Ammon's horn (tissue), 1 donor: ENCODE measurements at regions not wholly inside any gene's neighbourhood (a gene's known extent, or its start where the extent isn't known, plus 50 kb on each side); places are given as distances from the start of the nearest gene placed in this dataset.
"Not testable (repeated sequence)": the region's sequence is repeated elsewhere in the genome, so short reads cannot be mapped to it uniquely, and the experiment has no call there.

Experiments
- DNase-seq: peaks from one replicate; pipeline ENCODE4 v3.0.0-alpha.2; 2016; ENCODE audit warnings: low spot score

DNA sequence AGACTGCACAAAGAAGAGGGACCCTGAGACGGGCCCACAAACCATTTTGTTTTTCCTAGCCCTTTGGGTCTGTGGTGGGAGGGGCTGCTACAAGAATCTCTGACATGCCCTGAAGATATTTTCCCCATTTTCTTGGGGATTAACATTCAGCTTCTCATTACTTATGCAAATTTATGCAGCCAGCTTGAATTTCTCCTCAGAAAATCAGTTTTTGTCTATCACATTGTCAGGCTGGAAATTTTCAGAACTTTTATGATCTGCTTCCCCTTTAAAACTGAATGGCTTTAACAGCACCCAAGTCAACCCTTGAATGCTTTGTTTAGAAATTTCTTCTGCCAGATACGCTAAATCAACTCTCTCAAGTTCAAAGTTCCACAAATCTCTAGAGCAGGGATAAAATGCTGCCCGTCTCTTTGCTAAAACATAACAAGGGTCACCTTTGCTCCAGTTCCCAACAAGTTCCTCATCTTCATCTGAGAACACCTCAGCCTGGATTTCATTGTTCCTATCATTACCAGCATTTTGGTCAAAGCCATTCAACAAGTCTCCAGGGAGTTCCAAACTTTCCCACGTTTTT, 560.0 kb upstream of the KCND2 start:
- no peak for DNase-seq

DNA sequence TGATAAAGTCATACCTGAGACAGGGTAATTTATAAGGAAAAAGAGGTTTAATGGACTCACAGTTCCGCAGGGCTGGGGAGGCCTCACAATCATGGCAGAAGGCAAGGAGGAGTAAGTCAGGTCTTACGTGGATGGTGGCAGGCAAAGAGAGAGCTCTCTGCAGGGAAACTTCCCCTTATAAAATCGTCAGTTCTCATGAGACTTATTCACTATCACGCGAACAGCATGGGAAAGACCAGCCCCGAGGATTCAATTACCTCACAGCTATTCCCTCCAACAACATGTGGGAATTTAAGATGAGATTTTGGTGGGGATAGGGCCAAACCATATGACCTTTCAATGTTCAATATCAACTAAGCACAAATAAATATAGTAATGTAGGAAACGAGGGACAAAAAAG, 559.4 kb upstream of the KCND2 start:
- no peak for DNase-seq

- no peak for DNase-seq
Measured at GRCh38 chr7:119720541-119720940, 552.4 kb upstream of the KCND2 start.

DNA sequence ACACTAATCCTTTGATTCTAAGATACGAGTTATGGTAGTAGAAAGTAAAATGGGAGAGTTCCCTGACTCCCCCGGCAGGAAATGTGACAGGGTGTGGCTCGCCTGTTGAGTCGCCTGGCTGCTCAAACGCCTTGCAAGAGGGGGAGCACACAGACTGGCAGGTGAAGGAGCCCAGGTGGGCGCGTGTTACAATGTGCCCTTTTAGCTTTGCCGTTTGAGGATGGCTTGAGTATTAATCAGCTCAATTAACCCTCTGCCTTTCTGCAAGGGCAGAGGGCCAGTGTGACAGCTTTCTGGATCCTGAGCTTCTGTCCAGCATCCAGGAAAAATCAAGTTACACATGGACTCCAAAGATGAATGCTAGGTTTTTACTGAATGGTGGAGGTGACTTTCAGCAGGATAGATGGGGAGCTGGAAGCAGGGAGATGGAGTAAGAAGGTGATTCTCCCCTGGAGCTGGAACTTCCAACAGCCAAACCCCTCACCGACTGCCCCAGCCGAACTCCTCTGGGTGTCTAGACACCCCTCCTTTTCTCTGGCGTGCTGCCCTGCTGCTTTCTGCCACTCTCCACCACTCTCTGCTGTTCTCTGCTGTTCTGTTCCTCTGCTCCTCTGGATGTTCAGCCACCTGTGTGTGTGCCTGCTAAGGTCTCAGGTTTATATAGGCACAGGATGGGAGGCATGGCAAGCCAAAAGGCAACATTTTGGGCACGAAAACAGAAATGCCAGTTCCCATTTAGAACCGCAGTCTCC, 548.8 kb upstream of the KCND2 start:
- DNase-seq, result no peak

DNA sequence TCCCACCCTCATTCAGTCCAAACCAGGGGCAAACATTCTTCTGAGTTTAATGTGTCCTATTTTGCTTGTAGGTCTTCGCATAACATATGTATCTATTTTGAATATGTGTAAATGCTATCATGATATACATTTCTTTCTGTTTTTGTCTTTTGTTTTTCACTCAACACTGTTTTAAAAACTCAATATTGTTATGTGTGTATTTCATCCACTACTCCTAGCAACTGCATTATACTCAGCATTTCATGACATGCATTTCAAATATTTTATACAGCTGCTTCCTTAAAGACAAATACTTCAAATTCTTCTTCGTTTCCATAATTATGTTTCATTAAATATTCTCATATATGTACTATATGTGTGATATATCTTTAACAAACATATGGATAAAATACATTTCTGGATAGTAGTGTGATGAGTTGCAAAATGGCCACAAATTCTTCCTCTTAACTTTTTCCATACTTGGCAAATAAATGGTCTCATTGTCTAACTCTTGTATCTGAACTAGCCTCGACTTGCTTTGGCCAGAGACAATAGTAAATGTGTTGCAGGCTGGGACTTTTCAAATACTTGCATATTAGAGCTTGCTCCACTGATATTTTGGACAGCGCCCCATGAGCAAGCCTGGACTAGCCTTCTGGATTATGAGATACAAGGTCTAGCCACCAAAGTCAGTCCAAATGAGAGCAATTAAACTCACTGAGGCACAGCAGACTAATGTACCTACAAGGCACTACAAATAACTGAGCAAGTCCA, 539.7 kb upstream of the KCND2 start:
- DNase-seq, result no peak

GRCh38 chr7:119737390-119737789, 535.6 kb upstream of the KCND2 start:
- no peak for DNase-seq

DNA sequence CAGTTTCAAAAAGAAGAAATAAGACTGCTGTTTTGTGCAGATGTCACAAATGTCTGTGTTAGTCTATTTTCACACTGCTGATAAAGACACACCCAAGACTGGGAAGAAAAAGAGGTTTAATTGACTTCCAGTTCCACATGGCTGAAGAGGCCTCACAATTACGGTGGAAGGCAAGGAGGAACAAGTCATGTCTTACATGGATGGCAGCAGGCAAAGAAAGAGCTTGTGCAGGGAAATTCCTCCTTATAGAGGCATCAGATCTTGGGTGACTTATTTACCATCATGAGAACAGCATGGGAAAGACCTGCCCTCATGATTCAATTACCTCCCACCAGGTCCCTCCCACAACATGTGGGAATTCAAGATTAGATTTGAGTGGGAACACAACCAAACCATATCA, 527.7 kb upstream of the KCND2 start:
- DNase-seq, result not testable (repeated sequence)

DNA sequence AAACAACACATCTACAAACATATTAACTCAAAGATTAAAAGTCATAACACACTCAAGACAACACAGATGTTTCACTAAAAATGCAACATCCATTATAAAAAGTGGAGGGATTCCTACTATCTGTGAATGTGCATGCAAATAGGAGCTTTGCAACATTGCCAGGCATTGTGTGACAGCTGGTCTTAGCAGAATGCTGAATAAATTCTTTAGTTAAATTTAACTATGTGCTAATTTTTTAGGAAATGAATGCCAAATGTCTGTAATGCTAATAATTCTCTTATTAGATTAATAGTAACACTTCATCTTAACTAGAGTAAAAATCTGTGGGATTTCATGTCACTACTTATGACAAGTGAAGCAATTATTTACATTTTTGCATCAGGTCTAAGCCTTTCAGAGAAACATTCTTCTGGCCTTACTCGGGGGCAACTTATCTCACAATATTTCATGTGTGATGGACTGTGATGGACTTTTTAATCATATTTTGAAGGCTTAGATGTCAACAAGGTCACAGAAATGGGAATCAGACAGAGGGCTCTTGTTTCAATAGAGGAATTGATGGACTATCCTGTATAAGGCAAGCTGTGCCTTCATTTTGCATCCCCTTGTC, 524.6 kb upstream of the KCND2 start:
- DNase-seq, result peak; percentile 6

DNA sequence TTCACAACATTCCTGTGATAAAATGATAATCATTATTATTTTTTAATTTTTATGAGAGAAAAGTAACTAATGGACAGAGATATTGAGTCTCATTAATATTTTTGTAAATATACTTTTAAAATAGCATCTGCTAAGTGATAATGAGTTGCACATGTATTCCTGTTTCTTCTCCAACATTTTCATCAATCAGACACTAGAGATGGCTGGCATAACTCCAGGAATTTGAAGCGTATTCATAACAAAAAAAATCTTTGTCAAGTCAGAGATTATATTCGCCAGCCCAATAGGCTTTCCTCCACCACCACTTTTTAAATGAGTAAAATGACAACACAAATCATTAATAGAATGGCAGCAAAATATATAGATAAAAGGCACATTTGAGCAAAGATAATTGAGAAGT, 524.0 kb upstream of the KCND2 start:
- no peak for DNase-seq

GRCh38 chr7:119756687-119757086, 516.3 kb upstream of the KCND2 start:
- no peak for DNase-seq

DNA sequence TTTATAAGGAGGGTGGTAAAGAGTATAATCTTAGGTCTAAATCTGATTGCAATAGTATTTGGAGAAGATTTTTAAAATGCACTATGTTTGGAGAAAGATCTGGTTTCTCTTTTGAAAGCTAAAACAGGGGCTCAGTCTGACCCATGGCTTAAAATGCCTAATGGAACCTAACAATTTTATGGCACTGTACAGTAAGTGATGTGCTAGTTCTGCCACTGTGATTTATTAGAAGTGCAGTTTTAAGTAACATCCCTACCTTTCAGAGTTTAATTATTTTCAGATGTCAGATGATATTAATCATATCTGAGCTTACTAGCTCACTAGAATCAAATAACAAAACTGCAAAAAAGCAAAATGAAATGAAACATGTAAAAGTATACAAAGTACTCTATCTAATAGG, 514.7 kb upstream of the KCND2 start:
- no peak for DNase-seq

DNA sequence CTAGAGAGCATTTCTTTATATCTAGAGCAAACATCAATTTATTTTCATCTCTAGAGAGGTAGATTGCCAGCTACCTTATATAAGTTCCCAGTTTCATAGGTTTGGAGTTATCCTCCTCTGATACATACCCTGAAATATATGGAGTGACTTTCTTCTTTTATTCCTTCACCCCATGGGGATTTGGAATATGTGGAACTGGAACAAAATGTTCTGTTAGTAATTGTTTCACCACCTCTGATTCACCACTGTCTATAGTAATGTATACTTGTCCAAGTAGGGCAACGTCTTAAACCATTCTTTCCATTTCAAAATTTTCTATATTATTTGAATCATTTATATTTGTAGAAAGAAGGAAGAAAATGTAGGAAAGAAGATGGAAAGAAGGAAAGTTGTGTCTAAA, 511.2 kb upstream of the KCND2 start:
- no peak for DNase-seq

DNA sequence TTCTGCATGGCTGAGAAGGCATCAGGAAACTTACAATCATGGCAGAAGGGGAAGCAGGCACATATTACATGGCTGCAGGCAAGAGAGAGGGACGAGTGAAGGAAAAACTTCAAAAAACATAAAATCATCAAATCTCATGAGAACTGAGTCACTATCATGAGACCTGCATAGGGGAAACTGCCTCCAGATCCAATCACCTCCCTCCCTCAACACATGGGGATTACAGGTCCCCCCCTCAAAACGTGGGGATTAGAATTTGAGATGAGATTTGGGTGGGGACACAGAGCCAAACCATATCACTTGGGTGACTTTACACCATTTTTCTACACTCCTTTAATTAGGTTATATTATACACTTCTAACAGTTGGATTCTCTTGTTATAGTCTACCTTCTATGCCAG, 490.7 kb upstream of the KCND2 start:
- DNase-seq, result no peak

DNA sequence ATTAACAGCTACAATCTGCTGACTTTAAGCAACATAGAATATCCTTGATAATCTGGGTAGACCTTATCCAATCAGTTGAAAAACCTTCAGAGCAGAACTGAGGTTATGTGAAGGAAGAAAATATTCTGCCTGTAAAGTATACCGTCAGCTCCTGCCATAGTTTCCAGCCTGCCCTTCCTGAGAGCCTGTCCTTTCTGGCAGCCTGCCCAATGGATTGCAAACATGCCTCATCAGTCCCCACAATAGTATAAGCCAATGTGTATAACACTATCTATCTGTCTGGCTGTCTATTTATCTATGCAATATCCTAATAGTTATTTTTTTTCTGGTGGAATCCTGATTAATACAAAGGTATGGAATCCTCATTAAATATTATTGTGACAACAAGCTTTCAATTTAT, 489.2 kb upstream of the KCND2 start:
- no peak for DNase-seq

- DNase-seq, result no peak
Measured at GRCh38 chr7:119802147-119802546, 470.8 kb upstream of the KCND2 start.

DNA sequence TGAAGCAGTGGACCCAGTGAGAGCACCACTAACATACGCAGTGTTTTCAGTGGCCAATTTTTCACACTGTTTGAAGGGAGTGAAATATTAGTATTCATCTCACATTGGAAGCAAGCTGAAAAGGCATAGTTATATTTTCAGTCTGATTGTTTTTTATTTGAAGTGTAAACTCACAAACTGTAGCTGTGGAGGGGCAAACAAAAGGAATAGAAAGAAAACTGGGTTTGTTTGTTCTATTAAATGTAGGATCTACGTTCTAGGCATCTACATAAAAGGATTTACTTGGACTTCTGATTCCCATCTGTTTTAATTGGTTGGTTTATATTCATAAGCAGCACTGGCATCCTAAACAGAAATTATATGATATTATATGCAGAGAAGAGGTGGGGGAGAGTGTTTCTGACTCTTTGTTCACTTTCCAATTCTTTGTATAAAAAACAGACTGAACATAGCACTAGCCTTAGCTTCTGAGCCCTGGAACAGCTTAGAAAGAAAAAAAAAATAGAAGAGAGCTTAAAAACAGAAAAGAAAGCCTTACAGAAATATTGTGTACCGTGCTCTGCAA, 447.8 kb upstream of the KCND2 start:
- DNase-seq, result no peak

GRCh38 chr7:119826547-119826946, 446.4 kb upstream of the KCND2 start:
- no peak for DNase-seq

DNA sequence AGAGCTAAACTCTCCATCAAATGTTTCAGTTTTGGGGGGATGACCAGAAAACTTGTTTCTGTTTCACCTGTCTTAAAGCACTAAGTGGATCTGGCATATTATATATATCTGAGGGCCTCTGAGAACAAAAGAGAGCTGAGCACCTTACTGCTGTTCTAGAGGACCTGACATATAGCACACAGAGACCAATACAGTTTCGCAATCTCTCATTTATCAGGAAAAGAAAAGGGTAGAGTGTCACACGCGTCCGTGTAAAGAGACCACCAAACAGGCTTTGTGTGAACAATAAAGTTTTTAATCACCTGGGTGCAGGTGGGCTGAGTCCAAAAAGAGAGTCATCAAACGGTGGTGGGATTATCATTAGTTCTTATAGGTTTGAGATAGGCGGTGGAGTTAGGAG, 434.5 kb upstream of the KCND2 start:
- DNase-seq, result no peak

DNA sequence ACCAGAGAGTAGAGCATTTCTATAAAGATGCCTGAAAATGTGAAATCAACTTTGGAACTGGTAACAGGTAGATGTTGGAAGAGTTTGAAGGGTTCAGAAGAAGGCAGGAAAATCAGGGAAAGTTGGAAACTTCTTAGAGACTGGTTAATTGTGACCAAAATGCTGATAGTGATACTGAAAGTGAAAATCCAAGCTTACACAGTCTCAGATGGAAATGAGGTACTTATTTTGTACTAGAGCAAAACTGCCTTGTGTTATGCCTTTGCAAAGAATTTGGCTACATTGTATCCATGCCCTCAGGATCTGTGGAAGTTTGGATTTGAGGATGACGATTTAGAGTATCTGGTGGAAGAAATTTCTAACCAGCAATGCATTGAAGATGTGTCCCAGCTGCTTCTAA, 430.6 kb upstream of the KCND2 start:
- no peak for DNase-seq

- no peak for DNase-seq
Measured at GRCh38 chr7:119842786-119843185, 430.2 kb upstream of the KCND2 start.

DNA sequence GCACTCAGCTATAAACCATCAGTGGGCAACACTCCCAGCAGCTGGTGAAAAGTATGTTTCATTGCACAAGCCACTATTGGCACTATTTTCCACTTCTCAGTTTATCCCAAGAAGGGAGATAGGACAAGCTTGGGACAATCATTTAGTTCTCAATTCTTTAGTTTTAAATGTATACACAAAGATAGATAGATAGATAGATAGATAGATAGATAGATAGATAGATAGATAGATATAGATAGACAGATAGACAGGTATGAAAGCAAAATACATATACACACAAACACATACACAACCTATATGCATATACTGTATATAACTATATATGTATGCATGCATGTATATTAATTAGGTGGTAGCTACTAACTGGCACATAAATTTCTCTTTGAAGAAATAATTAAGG, 411.6 kb upstream of the KCND2 start:
- DNase-seq, result no peak

GRCh38 chr7:119868387-119868786, 404.6 kb upstream of the KCND2 start:
- DNase-seq, result no peak

DNA sequence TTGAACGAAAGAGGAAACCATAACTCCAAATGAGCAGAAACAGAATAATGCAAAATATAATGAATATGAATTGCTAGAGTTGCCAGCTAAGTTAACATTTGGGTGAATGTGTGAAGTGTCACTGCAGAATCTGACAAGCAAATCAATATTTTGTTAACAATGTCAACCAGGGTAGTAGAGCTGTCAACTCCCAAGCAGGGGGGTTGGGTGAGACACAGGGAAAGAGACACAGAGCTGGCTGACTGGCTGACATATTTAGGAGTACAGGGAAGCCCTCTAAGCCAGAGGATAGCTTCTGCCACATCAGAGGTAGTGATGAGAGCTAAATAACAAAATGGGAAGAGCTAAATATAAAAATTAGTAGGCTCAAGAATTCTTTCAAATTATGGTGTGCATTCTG, 393.1 kb upstream of the KCND2 start:
- DNase-seq, result no peak
